AG04450 (cell line): ENCODE measurements at regions not wholly inside any gene's neighbourhood (a gene's known extent, or its start where the extent isn't known, plus 50 kb on each side); places are given as distances from the start of the nearest gene placed in this dataset.

ENCODE experiments used
- CTCF ChIA-PET: fragments of 300-600, 350-600 bp; formaldehyde crosslinking; extraction: SDS; loops from one replicate; lab custom pipeline; 2022; ENCODE audit warnings: antibody characterized with exemption, inconsistent platforms; lab: Charles Lee
- POLR2A ChIA-PET: fragments of 350-600 bp; formaldehyde crosslinking; extraction: SDS; loops from one replicate; lab custom pipeline; 2021; ENCODE audit warnings: antibody characterized with exemption, inconsistent platforms; lab: Yijun Ruan, JAX
- DNase-seq: peaks from one replicate; pipeline ENCODE4 v3.0.0-alpha.2; 2011; ENCODE audit warnings: low read depth, low spot score
- H3K27ac ChIP-seq: one replicate; pipeline ENCODE4 v1.5.1; 2012; ENCODE audit warnings: low read depth, low read length, control low read depth
- H3K27me3 ChIP-seq: one replicate; pipeline ENCODE4 v1.6.0; 2012; ENCODE audit warnings: low read length; ENCODE audit not compliant: control insufficient read depth, insufficient read depth
- H3K4me3 ChIP-seq: 2 replicates; pipeline ENCODE4 v1.5.1; 2011; ENCODE audit warnings: mild to moderate bottlenecking, low read depth, low read length, control low read depth
- H3K9me3 ChIP-seq: 2 replicates; pipeline ENCODE4 v1.5.1; 2012; ENCODE audit warnings: low read length; ENCODE audit not compliant: control insufficient read depth, insufficient read depth
- CTCF ChIP-seq: IDR thresholded peaks from 2 replicates; pipeline ENCODE4 v1.5.1; 2011; ENCODE audit warnings: low read depth, low read length, control low read depth, inconsistent platforms

GRCh38 chrX:42220666-42221065 lies 297.3 kb upstream of the CASK start:
- Histone ChIP-seq H3K9me3 (no peaks in the 10 kb centered on the region), H3K27me3 (no peaks in the 10 kb centered on the region), H3K4me3 (no peak overlapping the region), H3K27ac (no peak overlapping the region)
- no peak for TF ChIP-seq CTCF
- ChIA-PET CTCF (no interaction called here), POLR2A (no interaction called here)
- DNase-seq: no peak

GRCh38 chrX:42220083-42220482 lies 296.7 kb upstream of the CASK start:
- DNase-seq: no peak
- no peaks in the 10 kb centered on the region for H3K9me3 ChIP-seq
- no peak overlapping the region for H3K27ac ChIP-seq
- ChIA-PET POLR2A (no interaction called here), CTCF (no interaction called here)
- TF ChIP-seq CTCF: no peak
- H3K4me3 ChIP-seq: no peak overlapping the region
- H3K27me3 ChIP-seq: no peaks in the 10 kb centered on the region

- Histone ChIP-seq H3K4me3 (no peak overlapping the region), H3K27ac (no peak overlapping the region), H3K9me3 (no peaks in the 10 kb centered on the region), H3K27me3 (no peaks in the 10 kb centered on the region)
- DNase-seq: no peak
- ChIA-PET CTCF (no interaction called here), POLR2A (no interaction called here)
- no peak for TF ChIP-seq CTCF
These were observed 295.9 kb upstream of the CASK start for GRCh38 chrX:42219231-42219630.

- no peaks in the 10 kb centered on the region for H3K27me3 ChIP-seq
- no peak overlapping the region for H3K4me3 ChIP-seq
- H3K9me3 ChIP-seq: no peaks in the 10 kb centered on the region
- DNase-seq: no peak
- CTCF ChIA-PET: no interaction called here
- POLR2A ChIA-PET: no interaction called here
- no peak for TF ChIP-seq CTCF
- no peak overlapping the region for H3K27ac ChIP-seq
These were observed 272.2 kb upstream of the CASK start for GRCh38 chrX:42195506-42195905.

GRCh38 chrX:42189576-42189975 lies 266.2 kb upstream of the CASK start:
- no peak overlapping the region for H3K27ac ChIP-seq
- no peak for TF ChIP-seq CTCF

More at GRCh38 chrX:42189576-42189975, 266.2 kb upstream of the CASK start:
- Histone ChIP-seq H3K9me3 (no peaks in the 10 kb centered on the region), H3K27me3 (no peaks in the 10 kb centered on the region), H3K4me3 (no peak overlapping the region)
- POLR2A ChIA-PET: no interaction called here
- CTCF ChIA-PET: no interaction called here
- no peak for DNase-seq
